ENCODE measurements at regions not wholly inside any gene's neighbourhood (a gene's known extent, or its start where the extent isn't known, plus 50 kb on each side); places are given as distances from the start of the nearest gene placed in this dataset.
"Not testable (repeated sequence)": the region's sequence is repeated elsewhere in the genome, so short reads cannot be mapped to it uniquely, and the experiment has no call there.

DNA sequence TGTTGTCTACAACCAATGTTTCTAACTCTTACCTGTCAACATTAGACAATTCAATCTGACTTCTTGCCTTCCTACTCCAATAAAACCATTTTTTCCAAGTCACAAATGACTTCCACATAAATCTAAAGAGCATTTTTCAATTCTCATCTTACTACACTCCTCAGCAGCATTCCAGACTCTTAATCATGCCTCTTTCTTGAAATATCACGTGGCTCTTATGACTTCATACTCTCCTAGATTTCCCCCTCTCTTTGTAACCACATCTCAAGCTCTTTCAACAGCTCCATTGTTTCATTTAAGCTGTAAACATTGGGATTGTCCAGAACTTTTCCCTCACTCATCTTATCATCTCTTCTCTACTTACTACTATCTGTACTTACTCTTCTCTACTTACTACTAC is 666.6 kb downstream of the TTLL7 start:
- not testable (repeated sequence) for TF ChIP-seq SREBF2 (IDR thresholded peaks at IDR 0.05; ENCODE audit: low read length); RELA (IDR thresholded peaks at IDR 0.05; ENCODE audit: borderline replicate concordance, partially characterized antibody); SMAD1 (IDR thresholded peaks at IDR 0.05; ENCODE audit: low read depth, partially characterized antibody); SIN3A (IDR thresholded peaks at IDR 0.05; ENCODE audit: low read depth, low read length)
- TF ChIP-seq, protein P1, sequence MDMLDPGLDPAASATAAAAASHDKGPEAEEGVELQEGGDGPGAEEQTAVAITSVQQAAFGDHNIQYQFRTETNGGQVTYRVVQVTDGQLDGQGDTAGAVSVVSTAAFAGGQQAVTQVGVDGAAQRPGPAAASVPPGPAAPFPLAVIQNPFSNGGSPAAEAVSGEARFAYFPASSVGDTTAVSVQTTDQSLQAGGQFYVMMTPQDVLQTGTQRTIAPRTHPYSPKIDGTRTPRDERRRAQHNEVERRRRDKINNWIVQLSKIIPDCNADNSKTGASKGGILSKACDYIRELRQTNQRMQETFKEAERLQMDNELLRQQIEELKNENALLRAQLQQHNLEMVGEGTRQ (IDR thresholded peaks at IDR 0.05; ENCODE audit: borderline replicate concordance, low read depth, low read length): not testable (repeated sequence)
- TF ChIP-seq, protein P2, sequence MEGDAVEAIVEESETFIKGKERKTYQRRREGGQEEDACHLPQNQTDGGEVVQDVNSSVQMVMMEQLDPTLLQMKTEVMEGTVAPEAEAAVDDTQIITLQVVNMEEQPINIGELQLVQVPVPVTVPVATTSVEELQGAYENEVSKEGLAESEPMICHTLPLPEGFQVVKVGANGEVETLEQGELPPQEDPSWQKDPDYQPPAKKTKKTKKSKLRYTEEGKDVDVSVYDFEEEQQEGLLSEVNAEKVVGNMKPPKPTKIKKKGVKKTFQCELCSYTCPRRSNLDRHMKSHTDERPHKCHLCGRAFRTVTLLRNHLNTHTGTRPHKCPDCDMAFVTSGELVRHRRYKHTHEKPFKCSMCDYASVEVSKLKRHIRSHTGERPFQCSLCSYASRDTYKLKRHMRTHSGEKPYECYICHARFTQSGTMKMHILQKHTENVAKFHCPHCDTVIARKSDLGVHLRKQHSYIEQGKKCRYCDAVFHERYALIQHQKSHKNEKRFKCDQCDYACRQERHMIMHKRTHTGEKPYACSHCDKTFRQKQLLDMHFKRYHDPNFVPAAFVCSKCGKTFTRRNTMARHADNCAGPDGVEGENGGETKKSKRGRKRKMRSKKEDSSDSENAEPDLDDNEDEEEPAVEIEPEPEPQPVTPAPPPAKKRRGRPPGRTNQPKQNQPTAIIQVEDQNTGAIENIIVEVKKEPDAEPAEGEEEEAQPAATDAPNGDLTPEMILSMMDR (IDR thresholded peaks at IDR 0.05 in 2 of 3, conservative IDR thresholded peaks at IDR 0.05 in 1 of 3; ENCODE audit: control insufficient read depth in 2 of 3, extremely low read depth in 1 of 3, insufficient read depth in 1 of 3, low read depth in 3 of 3, low read length in 3 of 3): not testable (repeated sequence)
